Neural progenitor cell (in vitro differentiated cells): ENCODE measurements at regions not wholly inside any gene's neighbourhood (a gene's known extent, or its start where the extent isn't known, plus 50 kb on each side); places are given as distances from the start of the nearest gene placed in this dataset.
A peak's percentile ranks its signal among the peaks of the same experiment; 100 is the strongest.

ENCODE experiments used
- DNase-seq: peaks from one replicate; pipeline ENCODE4 v3.0.0-alpha.2; 2016; ENCODE audit warnings: low spot score
- H2AFZ ChIP-seq: fragments of 200-600 bp; sonication (generic); replicated peaks from 2 replicates; pipeline ENCODE4 v1.6.1; 2016; ENCODE audit warnings: antibody characterized with exemption
- H3F3A ChIP-seq: fragments of 200-600 bp; sonication (generic); 2 replicates; pipeline ENCODE4 v1.6.1; 2016; ENCODE audit warnings: antibody characterized with exemption, low read depth
- H3K27ac ChIP-seq: fragments of 200-600 bp; sonication (generic); 2 replicates; pipeline ENCODE4 v1.5.1; 2016; ENCODE audit warnings: mild to moderate bottlenecking
- H3K27me3 ChIP-seq: fragments of 200-600 bp; sonication (generic); 2 replicates; pipeline ENCODE4 v1.6.1; 2016; ENCODE audit warnings: mild to moderate bottlenecking, moderate library complexity
- H3K36me3 ChIP-seq: fragments of 200-600 bp; sonication (generic); 2 replicates; pipeline ENCODE4 v1.5.1; 2016
- H3K4me1 ChIP-seq: fragments of 200-600 bp; sonication (generic); 2 replicates; pipeline ENCODE4 v1.6.1; 2016; ENCODE audit warnings: mixed run types
- H3K4me2 ChIP-seq: fragments of 200-600 bp; sonication (generic); 2 replicates; pipeline ENCODE4 v1.6.1; 2016
- H3K4me3 ChIP-seq: fragments of 200-600 bp; sonication (generic); 2 replicates; pipeline ENCODE4 v1.5.1; 2016
- H3K79me2 ChIP-seq: fragments of 200-600 bp; sonication (generic); 2 replicates; pipeline ENCODE4 v1.6.1; 2016; ENCODE audit warnings: low read depth
- H3K9ac ChIP-seq: fragments of 200-600 bp; sonication (generic); 2 replicates; pipeline ENCODE4 v1.6.1; 2016
- H3K9me3 ChIP-seq: fragments of 200-600 bp; sonication (generic); 2 replicates; pipeline ENCODE4 v1.5.1; 2016; ENCODE audit warnings: low read depth
- H4K20me1 ChIP-seq: fragments of 200-600 bp; sonication (generic); 2 replicates; pipeline ENCODE4 v1.6.1; 2016; ENCODE audit warnings: low read depth
- H3K27ac Mint-ChIP-seq: 3 replicates; pipeline ENCODE4 v1.8.0; 2021; ENCODE audit warnings: mixed read lengths
- H3K27me3 Mint-ChIP-seq: 2 replicates; pipeline ENCODE4 v1.8.0; 2022; ENCODE audit warnings: low read depth, mild to moderate bottlenecking, inconsistent platforms, moderate library complexity, mixed read lengths; ENCODE audit not compliant: insufficient read depth
- H3K36me3 Mint-ChIP-seq: 3 replicates; pipeline ENCODE4 v1.8.0; 2021; ENCODE audit warnings: mixed read lengths
- H3K4me1 Mint-ChIP-seq: 3 replicates; pipeline ENCODE4 v1.8.0; 2021; ENCODE audit warnings: mixed read lengths
- H3K4me3 Mint-ChIP-seq: 3 replicates; pipeline ENCODE4 v1.8.0; 2021; ENCODE audit warnings: mild to moderate bottlenecking, moderate library complexity, mixed read lengths
- H3K9me3 Mint-ChIP-seq: 3 replicates; pipeline ENCODE4 v1.8.0; 2020; ENCODE audit warnings: mixed read lengths
- CTCF ChIP-seq: fragments of 200-600 bp; sonication (generic); IDR thresholded peaks from 2 replicates; pipeline ENCODE4 v1.5.1; 2017; ENCODE audit warnings: antibody characterized with exemption, mild to moderate bottlenecking
- EZH2 ChIP-seq: fragments of 200-600 bp; sonication (generic); IDR thresholded peaks from 2 replicates; pipeline ENCODE4 v1.6.1; 2017; ENCODE audit warnings: antibody characterized with exemption, mild to moderate bottlenecking, moderate library complexity
- EZH2phosphoT487 ChIP-seq: fragments of 200-600 bp; sonication (generic); IDR thresholded peaks from 2 replicates; pipeline ENCODE4 v1.6.1; 2017; ENCODE audit warnings: antibody characterized with exemption

- Histone ChIP-seq H4K20me1 (no peaks in the 10 kb centered on the region), H3F3A (peaks cover 31% of the 10 kb centered on the region), H3K4me2 (peak overlapping the region; percentile 53), H3K4me1 (peaks cover 45% of the 10 kb centered on the region), H3K27me3 (no peaks in the 10 kb centered on the region), H2AFZ (no peak overlapping the region), H3K9ac (no peak overlapping the region), H3K36me3 (no peaks in the 10 kb centered on the region), H3K9me3 (no peaks in the 10 kb centered on the region), H3K4me3 (no peak overlapping the region), H3K27ac (peak overlapping the region; percentile 76), H3K79me2 (no peaks in the 10 kb centered on the region)
- no peak overlapping the region for H3K27ac Mint-ChIP-seq
- no peak for TF ChIP-seq CTCF
- no peak overlapping the region for H3K4me3 Mint-ChIP-seq
- H3K27me3 Mint-ChIP-seq = peaks cover 15% of the 10 kb centered on the region
- DNase-seq = no peak
- H3K36me3 Mint-ChIP-seq = peaks cover 6% of the 10 kb centered on the region
- peaks cover 30% of the 10 kb centered on the region for H3K4me1 Mint-ChIP-seq
- peaks cover 28% of the 10 kb centered on the region for H3K9me3 Mint-ChIP-seq
These were observed 508.3 kb downstream of the SOX2 start for GRCh38 chr3:182220013-182220412.

- Histone ChIP-seq H4K20me1 (no peaks in the 10 kb centered on the region), H2AFZ (no peak overlapping the region), H3K27ac (peak overlapping the region; percentile 76), H3K27me3 (no peaks in the 10 kb centered on the region), H3K4me1 (peaks cover 45% of the 10 kb centered on the region), H3K4me2 (peak overlapping the region; percentile 53), H3K36me3 (no peaks in the 10 kb centered on the region), H3K9ac (no peak overlapping the region), H3K4me3 (no peak overlapping the region), H3K79me2 (no peaks in the 10 kb centered on the region), H3F3A (peaks cover 31% of the 10 kb centered on the region), H3K9me3 (no peaks in the 10 kb centered on the region)
- TF ChIP-seq CTCF = no peak
- no peak for TF ChIP-seq EZH2
- TF ChIP-seq EZH2phosphoT487 = no peak
- Mint-ChIP-seq H3K27ac (no peak overlapping the region), H3K9me3 (peaks cover 33% of the 10 kb centered on the region), H3K27me3 (peaks cover 12% of the 10 kb centered on the region), H3K4me1 (peaks cover 27% of the 10 kb centered on the region), H3K4me3 (no peak overlapping the region), H3K36me3 (peaks cover 6% of the 10 kb centered on the region)
- peak; percentile 56 for DNase-seq
These were observed 508.7 kb downstream of the SOX2 start for GRCh38 chr3:182220471-182220870.

- TF ChIP-seq EZH2 = no peak
- peak; percentile 42 for TF ChIP-seq CTCF
- H3F3A ChIP-seq = peaks cover 18% of the 10 kb centered on the region
- no peak overlapping the region for H3K9ac ChIP-seq
- H3K4me2 ChIP-seq = no peak overlapping the region
- no peak overlapping the region for H3K4me3 Mint-ChIP-seq
- H3K4me1 ChIP-seq = peaks cover 13% of the 10 kb centered on the region
- H3K4me3 ChIP-seq = no peak overlapping the region
- peaks cover 17% of the 10 kb centered on the region for H3K36me3 Mint-ChIP-seq
- no peak overlapping the region for H3K27ac Mint-ChIP-seq
- no peak for DNase-seq
- no peaks in the 10 kb centered on the region for H3K36me3 ChIP-seq
- peaks cover 6% of the 10 kb centered on the region for H3K4me1 Mint-ChIP-seq
- H2AFZ ChIP-seq = no peak overlapping the region
- H3K27me3 ChIP-seq = no peaks in the 10 kb centered on the region
- H3K79me2 ChIP-seq = no peaks in the 10 kb centered on the region
- H4K20me1 ChIP-seq = no peaks in the 10 kb centered on the region
- H3K9me3 ChIP-seq = no peaks in the 10 kb centered on the region
- peaks cover 8% of the 10 kb centered on the region for H3K27me3 Mint-ChIP-seq
- peaks cover 35% of the 10 kb centered on the region for H3K9me3 Mint-ChIP-seq
- no peak overlapping the region for H3K27ac ChIP-seq
These were observed 515.3 kb downstream of the SOX2 start for GRCh38 chr3:182226995-182227394.

- Histone ChIP-seq H3K27me3 (no peaks in the 10 kb centered on the region), H3K79me2 (no peaks in the 10 kb centered on the region), H3K4me1 (peaks cover 68% of the 10 kb centered on the region), H3K9me3 (no peaks in the 10 kb centered on the region), H3K27ac (no peak overlapping the region), H3K36me3 (no peaks in the 10 kb centered on the region), H3K4me2 (no peak overlapping the region), H2AFZ (no peak overlapping the region), H3K9ac (no peak overlapping the region), H4K20me1 (no peaks in the 10 kb centered on the region), H3F3A (peaks cover 27% of the 10 kb centered on the region), H3K4me3 (no peak overlapping the region)
- Mint-ChIP-seq H3K9me3 (peaks cover 6% of the 10 kb centered on the region), H3K27ac (no peak overlapping the region), H3K36me3 (peaks cover 7% of the 10 kb centered on the region), H3K4me1 (peaks cover 54% of the 10 kb centered on the region), H3K27me3 (no peaks in the 10 kb centered on the region), H3K4me3 (no peak overlapping the region)
- no peak for DNase-seq
- TF ChIP-seq CTCF (no peak), EZH2phosphoT487 (no peak), EZH2 (no peak)
These were observed 521.7 kb downstream of the SOX2 start for GRCh38 chr3:182233405-182233804.
